Activated CD4-positive, alpha-beta T cell treated with anti-CD3 and anti-CD28 coated beads, Interleukin-2, amount 10 ng/mL, durations not matched to agents 7 days and 5 days (primary cell): ENCODE measurements at regions not wholly inside any gene's neighbourhood (a gene's known extent, or its start where the extent isn't known, plus 50 kb on each side); places are given as distances from the start of the nearest gene placed in this dataset.

Experiments
- CTCF ChIA-PET: fragments of 350-600 bp; sonication (Branson Sonifier 250); formaldehyde crosslinking; loops from one replicate; lab custom pipeline; 2021; ENCODE audit warnings: antibody characterized with exemption; lab: Charles Lee
- POLR2A ChIA-PET: fragments of 350-600 bp; sonication (Branson Sonifier 250); formaldehyde crosslinking; loops from one replicate; lab custom pipeline; 2021; ENCODE audit warnings: antibody characterized with exemption; lab: Charles Lee
- DNase-seq: peaks from one replicate; pipeline ENCODE4 v3.0.0-alpha.2; 2020
- H3K27ac Mint-ChIP-seq: one replicate; pipeline ENCODE4 v1.8.0; 2021; ENCODE audit warnings: mild to moderate bottlenecking, moderate library complexity, mixed read lengths
- H3K27me3 Mint-ChIP-seq: one replicate; pipeline ENCODE4 v1.8.0; 2021; ENCODE audit warnings: mixed read lengths
- H3K36me3 Mint-ChIP-seq: one replicate; pipeline ENCODE4 v1.8.0; 2021; ENCODE audit warnings: low read depth, mixed read lengths
- H3K4me1 Mint-ChIP-seq: one replicate; pipeline ENCODE4 v1.8.0; 2021; ENCODE audit warnings: mixed read lengths
- H3K4me3 Mint-ChIP-seq: one replicate; pipeline ENCODE4 v1.8.0; 2021; ENCODE audit warnings: mild to moderate bottlenecking, moderate library complexity, mixed read lengths
- H3K9me3 Mint-ChIP-seq: one replicate; pipeline ENCODE4 v1.8.0; 2021; ENCODE audit warnings: mixed read lengths

DNA sequence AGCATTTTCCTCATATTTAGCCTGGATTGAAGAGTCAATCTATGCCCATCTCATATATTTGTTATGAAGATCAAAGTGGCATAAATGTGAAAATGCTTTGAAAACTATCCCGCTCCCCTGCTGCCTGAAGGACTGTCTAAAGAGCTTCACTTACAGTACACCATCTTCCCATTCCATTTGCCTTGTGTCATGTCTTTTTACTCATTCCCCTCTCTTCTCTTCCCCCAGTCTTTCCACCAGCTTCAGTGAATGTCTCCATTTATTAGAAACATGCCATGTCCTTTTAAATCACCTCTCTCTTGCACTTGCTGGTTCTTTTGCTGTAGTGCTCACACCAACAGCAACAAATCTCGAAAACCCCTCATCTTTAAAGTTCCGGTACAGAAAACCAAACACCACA is 192.7 kb upstream of the SGCD start:
- H3K4me3 Mint-ChIP-seq = no peak overlapping the region
- no peaks in the 10 kb centered on the region for H3K27me3 Mint-ChIP-seq
- no peak overlapping the region for H3K27ac Mint-ChIP-seq
- CTCF ChIA-PET = interaction anchor here (0.6 kb wide), 1 partner anchor 292 kb away, joined by 4 read pairs; no protein-coding TSS in a partner anchor
- DNase-seq = no peak
- POLR2A ChIA-PET = no interaction called here
- no peaks in the 10 kb centered on the region for H3K4me1 Mint-ChIP-seq
- H3K36me3 Mint-ChIP-seq = no peaks in the 10 kb centered on the region
- no peaks in the 10 kb centered on the region for H3K9me3 Mint-ChIP-seq

DNA sequence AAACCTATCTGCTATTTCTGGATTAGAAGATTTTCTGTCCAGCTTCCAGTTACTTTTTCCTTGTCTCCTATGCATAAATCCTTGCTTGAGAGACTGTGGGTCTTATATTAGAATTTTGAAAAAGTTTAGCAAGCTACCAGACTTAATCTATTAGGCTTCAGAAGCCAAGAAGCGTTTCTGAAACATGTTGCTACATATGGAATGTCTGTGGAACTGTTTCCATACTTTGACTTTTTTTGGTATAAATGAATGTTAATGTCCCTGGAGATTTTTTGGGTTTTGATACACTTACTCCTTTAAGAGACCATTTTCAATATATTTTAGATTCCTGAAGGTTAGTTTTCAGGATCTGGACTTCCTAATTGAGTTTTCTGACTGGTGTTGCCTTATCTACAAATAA is 191.4 kb upstream of the SGCD start:
- ChIA-PET CTCF (no interaction called here), POLR2A (no interaction called here)
- no peak overlapping the region for H3K4me3 Mint-ChIP-seq
- H3K36me3 Mint-ChIP-seq = no peaks in the 10 kb centered on the region
- H3K27me3 Mint-ChIP-seq = no peaks in the 10 kb centered on the region
- no peak overlapping the region for H3K27ac Mint-ChIP-seq
- H3K9me3 Mint-ChIP-seq = no peaks in the 10 kb centered on the region
- H3K4me1 Mint-ChIP-seq = no peaks in the 10 kb centered on the region
- no peak for DNase-seq

DNA sequence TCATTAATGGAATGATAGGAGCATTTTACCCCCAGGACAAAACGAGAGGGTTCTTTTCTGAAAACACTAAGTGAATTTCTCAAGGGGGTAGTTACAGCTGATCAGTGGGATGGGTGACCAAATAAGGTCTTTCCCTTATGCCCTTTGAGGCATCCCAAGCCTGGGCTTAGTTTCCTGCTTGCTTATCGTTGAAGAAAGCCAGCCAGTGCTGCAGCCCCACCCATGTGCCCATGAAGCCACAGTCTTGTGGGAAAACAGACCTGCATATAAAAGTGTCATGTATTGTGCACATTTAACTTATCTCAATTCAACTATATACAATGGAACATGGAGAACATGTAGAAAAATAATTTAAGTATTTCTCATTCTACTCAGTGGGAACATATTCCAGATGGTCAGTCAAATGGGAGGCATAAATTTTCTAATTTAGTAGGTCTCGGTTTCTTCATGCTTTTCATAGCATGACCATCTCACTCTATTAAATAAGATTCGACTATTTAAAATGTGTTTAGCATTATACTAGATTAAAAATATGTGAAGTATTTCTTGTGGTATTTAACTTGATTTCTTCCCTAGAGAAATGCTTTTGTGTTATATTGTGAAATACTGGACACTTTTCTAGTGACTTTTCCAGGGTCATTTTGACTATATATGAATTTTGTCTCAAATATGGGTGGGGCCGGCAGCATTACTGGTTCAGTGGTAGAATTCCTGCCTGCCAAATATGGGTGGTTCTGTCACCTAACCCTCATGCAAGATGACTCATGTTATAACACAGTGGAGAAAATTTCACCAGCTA is 189.7 kb upstream of the SGCD start:
- ChIA-PET POLR2A (no interaction called here), CTCF (no interaction called here)
- Mint-ChIP-seq H3K9me3 (no peaks in the 10 kb centered on the region), H3K4me3 (no peak overlapping the region), H3K36me3 (no peaks in the 10 kb centered on the region), H3K4me1 (no peaks in the 10 kb centered on the region), H3K27me3 (no peaks in the 10 kb centered on the region), H3K27ac (no peak overlapping the region)
- no peak for DNase-seq

DNA sequence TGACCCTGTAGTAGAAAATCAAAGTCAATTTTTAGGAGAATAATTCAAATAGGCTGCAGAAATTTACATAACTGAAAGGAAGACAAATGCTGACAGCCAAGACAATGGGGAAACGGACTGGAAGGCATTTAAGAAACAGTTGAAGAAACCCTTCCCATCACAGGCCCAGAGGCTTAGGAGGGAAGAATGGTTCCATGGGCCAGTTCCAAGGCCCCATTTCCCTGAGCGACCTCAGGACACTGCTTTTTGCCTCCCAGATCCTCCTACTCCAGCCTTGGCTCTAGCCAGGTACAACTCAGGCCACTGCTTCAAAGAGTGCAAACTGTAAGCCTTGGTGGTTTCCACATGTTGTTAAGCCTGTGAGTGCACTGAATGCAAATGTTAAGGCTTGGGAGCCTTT is 184.1 kb upstream of the SGCD start:
- ChIA-PET POLR2A (no interaction called here), CTCF (no interaction called here)
- DNase-seq = no peak
- H3K4me3 Mint-ChIP-seq = no peak overlapping the region
- H3K4me1 Mint-ChIP-seq = no peaks in the 10 kb centered on the region
- no peaks in the 10 kb centered on the region for H3K27me3 Mint-ChIP-seq
- no peaks in the 10 kb centered on the region for H3K9me3 Mint-ChIP-seq
- no peak overlapping the region for H3K27ac Mint-ChIP-seq
- no peaks in the 10 kb centered on the region for H3K36me3 Mint-ChIP-seq

DNA sequence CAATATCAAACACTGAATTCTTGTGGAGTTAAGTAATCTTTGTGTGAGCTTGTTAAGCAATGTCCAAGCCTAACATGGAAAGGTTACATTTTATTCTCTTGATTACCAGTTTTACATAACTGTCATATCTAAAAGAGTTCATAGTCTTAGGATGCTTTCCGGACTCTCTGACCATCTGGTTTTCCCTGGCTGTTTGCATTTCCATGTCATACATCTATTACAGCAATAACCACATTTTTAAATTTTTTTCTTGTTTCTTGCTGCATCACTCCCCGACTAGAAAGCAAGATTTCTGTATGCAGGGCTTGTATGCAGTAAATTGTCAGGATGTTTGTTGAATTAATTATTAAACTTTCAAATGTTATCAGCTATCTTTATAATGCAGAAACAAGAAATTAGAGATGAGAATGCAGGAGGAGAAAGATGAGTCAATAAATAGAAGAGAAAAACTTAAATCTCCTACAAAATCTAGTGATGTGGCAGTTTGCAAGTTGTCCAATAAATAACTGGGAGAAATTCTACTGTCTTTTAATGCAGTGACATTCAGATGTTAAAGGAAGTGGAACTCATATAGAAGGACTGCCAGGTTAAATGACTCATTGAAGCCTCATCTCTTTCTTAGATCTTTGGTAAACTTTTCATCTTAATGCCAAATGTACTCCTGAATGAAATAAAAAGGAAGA is 179.6 kb upstream of the SGCD start:
- no peak overlapping the region for H3K27ac Mint-ChIP-seq
- no peaks in the 10 kb centered on the region for H3K4me1 Mint-ChIP-seq
- no peak for DNase-seq
- no peaks in the 10 kb centered on the region for H3K36me3 Mint-ChIP-seq
- ChIA-PET CTCF (interaction anchor here (0.9 kb wide), 1 partner anchor 14 kb away, joined by 3 read pairs; no protein-coding TSS in a partner anchor), POLR2A (no interaction called here)
- H3K27me3 Mint-ChIP-seq = no peaks in the 10 kb centered on the region
- no peak overlapping the region for H3K4me3 Mint-ChIP-seq
- no peaks in the 10 kb centered on the region for H3K9me3 Mint-ChIP-seq

DNA sequence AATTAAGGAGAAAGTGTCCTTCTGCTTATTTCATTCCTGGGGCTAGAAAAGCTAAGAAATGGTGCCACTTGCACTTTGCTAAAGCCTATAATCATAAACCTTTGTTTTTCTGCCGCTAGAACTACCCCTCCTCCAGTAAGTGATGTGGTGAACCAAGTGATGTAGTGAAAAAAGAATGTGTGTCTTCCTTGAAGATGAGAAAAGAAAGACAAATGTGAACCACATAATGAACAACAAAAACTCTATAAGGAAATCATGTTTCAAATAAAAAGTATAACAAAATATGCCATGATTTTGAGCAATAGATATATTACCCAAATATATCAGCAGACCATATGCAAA is 179.0 kb upstream of the SGCD start:
- ChIA-PET CTCF (no interaction called here), POLR2A (no interaction called here)
- Mint-ChIP-seq H3K9me3 (no peaks in the 10 kb centered on the region), H3K4me3 (no peak overlapping the region), H3K36me3 (no peaks in the 10 kb centered on the region), H3K27ac (no peak overlapping the region), H3K4me1 (no peaks in the 10 kb centered on the region), H3K27me3 (no peaks in the 10 kb centered on the region)
- no peak for DNase-seq

DNA sequence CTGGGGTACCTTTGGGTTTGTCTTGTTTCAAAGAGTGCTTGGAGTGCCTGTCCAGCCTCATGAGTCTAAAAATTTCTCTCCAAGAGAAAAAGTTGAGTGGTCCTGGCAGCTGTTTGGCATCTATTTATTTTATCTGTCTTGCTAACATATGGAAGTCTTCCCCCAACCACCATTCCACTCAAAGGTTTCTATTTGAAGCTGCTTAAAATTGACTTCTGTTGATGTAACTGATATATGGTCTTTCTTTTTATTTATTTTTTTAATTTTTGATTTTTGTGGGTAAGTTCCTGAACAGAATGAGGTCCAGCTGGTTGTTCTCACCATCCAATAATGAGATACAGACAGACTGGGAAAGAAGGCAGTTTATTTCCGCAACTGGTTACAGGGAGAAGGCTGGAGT is 178.7 kb upstream of the SGCD start:
- CTCF ChIA-PET = no interaction called here
- H3K9me3 Mint-ChIP-seq = no peaks in the 10 kb centered on the region
- no peak for DNase-seq
- POLR2A ChIA-PET = no interaction called here
- H3K4me1 Mint-ChIP-seq = no peaks in the 10 kb centered on the region
- no peaks in the 10 kb centered on the region for H3K36me3 Mint-ChIP-seq
- H3K4me3 Mint-ChIP-seq = no peak overlapping the region
- H3K27ac Mint-ChIP-seq = no peak overlapping the region
- H3K27me3 Mint-ChIP-seq = no peaks in the 10 kb centered on the region

DNA sequence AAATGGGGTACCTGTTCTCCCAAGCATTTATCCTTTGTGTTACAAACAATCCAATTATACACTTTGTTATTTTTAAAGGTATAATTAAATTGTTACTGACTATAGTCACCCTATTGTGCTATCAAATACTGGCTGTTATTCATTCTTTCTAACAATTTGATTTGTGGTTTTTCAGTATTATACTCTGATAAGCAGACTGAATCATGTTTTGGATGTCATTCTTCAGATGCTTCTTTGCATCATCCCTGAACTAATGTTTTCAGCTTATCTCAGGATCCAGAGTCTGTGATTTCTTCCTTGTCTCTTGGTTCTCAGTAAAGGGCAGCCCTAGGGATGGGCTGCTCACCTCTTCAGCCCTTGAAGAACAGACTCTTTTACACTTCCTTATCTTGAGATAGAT is 177.8 kb upstream of the SGCD start:
- DNase-seq = no peak
- ChIA-PET CTCF (no interaction called here), POLR2A (no interaction called here)
- H3K36me3 Mint-ChIP-seq = no peaks in the 10 kb centered on the region
- no peak overlapping the region for H3K27ac Mint-ChIP-seq
- no peaks in the 10 kb centered on the region for H3K9me3 Mint-ChIP-seq
- no peaks in the 10 kb centered on the region for H3K4me1 Mint-ChIP-seq
- H3K4me3 Mint-ChIP-seq = no peak overlapping the region
- H3K27me3 Mint-ChIP-seq = no peaks in the 10 kb centered on the region

DNA sequence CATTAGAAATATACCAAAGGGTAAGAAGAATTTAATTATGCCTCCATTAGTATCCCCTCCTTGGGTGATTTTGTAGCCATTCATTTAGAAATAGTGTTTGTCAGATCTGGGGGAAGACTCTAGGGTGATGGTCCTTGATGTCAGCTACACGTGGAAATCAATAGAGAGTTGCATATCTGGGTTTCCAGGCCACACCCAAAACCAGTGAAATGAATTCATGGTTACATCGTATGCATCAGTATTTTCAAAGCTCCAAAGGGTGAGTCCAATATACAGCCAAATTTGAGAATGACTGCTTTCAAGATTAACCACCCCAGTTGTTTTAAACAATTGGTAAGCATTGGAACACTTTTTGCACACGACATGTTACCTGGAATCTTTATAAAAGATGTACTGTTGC is 173.4 kb upstream of the SGCD start:
- peaks cover 1% of the 10 kb centered on the region for H3K27me3 Mint-ChIP-seq
- ChIA-PET CTCF (no interaction called here), POLR2A (no interaction called here)
- no peak overlapping the region for H3K27ac Mint-ChIP-seq
- no peaks in the 10 kb centered on the region for H3K4me1 Mint-ChIP-seq
- H3K9me3 Mint-ChIP-seq = no peaks in the 10 kb centered on the region
- H3K36me3 Mint-ChIP-seq = no peaks in the 10 kb centered on the region
- H3K4me3 Mint-ChIP-seq = no peak overlapping the region
- DNase-seq = no peak

DNA sequence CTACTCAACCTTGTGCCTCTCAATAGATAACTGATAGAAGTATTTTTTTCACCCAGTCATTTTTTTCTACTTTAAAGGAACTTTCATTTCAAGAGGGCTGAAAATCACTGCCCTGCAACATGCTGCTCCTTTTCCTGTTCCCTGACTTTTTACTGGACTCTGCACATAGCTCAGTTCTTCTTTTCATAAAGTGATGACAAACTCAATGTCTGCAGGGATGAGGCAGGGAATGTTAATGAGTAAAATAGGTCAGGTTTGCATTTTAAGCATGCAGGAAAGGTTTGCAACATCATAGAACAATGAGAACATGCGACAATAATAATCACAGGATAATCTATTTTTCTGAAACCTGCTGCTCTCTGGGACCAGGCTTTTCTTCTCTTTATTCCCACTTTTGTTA is 172.2 kb upstream of the SGCD start:
- H3K27me3 Mint-ChIP-seq = peaks cover 1% of the 10 kb centered on the region
- H3K9me3 Mint-ChIP-seq = no peaks in the 10 kb centered on the region
- no peak for DNase-seq
- no peak overlapping the region for H3K4me3 Mint-ChIP-seq
- POLR2A ChIA-PET = no interaction called here
- H3K36me3 Mint-ChIP-seq = no peaks in the 10 kb centered on the region
- H3K27ac Mint-ChIP-seq = no peak overlapping the region
- CTCF ChIA-PET = no interaction called here
- no peaks in the 10 kb centered on the region for H3K4me1 Mint-ChIP-seq

DNA sequence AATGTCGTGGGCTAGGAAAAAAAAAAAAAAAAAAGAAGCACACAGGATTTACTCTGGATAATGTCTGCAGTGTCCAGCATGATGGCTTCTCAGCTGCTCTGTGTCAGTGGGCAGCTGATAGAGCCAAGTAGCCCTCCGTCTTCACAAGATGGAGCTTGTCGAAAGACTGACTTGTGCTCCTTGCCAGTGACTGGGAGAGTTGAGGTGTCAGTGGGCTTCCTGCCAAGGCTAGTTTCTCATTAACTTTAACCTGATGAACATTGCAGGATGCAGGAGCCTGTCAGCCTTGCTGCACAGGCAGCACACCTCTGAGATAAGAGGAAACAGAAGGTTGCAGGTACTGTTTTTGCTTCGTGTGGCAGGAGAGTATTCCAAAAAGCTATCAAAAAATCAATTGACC is 171.4 kb upstream of the SGCD start:
- Mint-ChIP-seq H3K9me3 (no peaks in the 10 kb centered on the region), H3K36me3 (no peaks in the 10 kb centered on the region), H3K4me3 (no peak overlapping the region), H3K27ac (no peak overlapping the region), H3K27me3 (peaks cover 1% of the 10 kb centered on the region), H3K4me1 (no peaks in the 10 kb centered on the region)
- DNase-seq = no peak
- POLR2A ChIA-PET = no interaction called here
- CTCF ChIA-PET = interaction anchor here (0.6 kb wide), 1 partner anchor 49 kb away, joined by 6 read pairs; no protein-coding TSS in a partner anchor

DNA sequence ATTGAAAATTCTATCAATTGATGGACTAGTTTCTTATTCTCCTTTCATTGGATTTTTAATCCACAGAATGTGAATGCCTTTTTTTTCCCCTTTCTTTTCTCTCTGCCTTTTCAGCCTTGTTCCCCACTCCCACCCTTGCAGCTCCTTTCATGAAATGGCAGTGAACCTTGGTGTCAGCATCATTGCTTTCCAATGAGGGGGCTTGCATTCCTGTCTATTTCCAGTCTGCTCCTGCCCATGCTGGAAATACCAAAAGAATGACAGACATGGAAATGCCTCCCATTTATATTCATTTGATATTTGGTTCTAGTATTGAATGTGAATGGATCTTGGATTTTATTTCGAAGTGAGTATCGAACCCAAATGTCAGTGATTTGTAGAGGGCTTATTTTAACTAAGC is 162.7 kb upstream of the SGCD start:
- H3K36me3 Mint-ChIP-seq = no peaks in the 10 kb centered on the region
- ChIA-PET CTCF (no interaction called here), POLR2A (no interaction called here)
- H3K27me3 Mint-ChIP-seq = no peaks in the 10 kb centered on the region
- H3K27ac Mint-ChIP-seq = no peak overlapping the region
- DNase-seq = no peak
- H3K4me3 Mint-ChIP-seq = no peak overlapping the region
- H3K9me3 Mint-ChIP-seq = no peaks in the 10 kb centered on the region
- no peaks in the 10 kb centered on the region for H3K4me1 Mint-ChIP-seq

DNA sequence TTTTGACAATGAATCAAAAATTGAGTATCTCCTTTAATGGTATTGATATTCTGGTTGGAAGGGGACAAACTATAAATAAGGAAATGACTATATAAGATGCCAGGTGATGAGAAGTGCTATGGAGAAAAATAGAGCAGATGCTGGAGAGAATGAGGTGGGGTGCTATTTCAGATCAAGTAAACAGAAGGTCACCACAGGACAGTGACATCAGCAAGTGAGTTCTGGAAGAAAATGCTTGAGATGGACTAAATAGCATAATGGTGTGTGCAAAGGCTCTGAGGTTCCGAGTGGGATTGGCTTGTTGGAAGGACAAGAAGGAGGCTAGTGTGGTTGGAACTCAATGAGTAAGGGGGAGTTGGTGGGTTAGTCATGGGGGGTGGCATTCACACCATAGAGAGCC is 157.5 kb upstream of the SGCD start:
- Mint-ChIP-seq H3K27ac (no peak overlapping the region), H3K36me3 (no peaks in the 10 kb centered on the region), H3K9me3 (no peaks in the 10 kb centered on the region), H3K4me1 (no peaks in the 10 kb centered on the region), H3K27me3 (no peaks in the 10 kb centered on the region), H3K4me3 (no peak overlapping the region)
- ChIA-PET POLR2A (no interaction called here), CTCF (no interaction called here)
- DNase-seq = no peak
